Hepatocyte (in vitro differentiated cells): ENCODE measurements at regions not wholly inside any gene's neighbourhood (a gene's known extent, or its start where the extent isn't known, plus 50 kb on each side); places are given as distances from the start of the nearest gene placed in this dataset.

Source experiments
- DNase-seq: peaks from one replicate; pipeline ENCODE4 v3.0.0-alpha.2; 2016; ENCODE audit warnings: low spot score
- H2AFZ ChIP-seq: fragments of 200-600 bp; sonication (generic); 2 replicates; pipeline ENCODE4 v1.6.0; 2016; ENCODE audit warnings: antibody characterized with exemption, mild to moderate bottlenecking
- H3K27ac ChIP-seq: fragments of 200-600 bp; sonication (generic); 2 replicates; pipeline ENCODE4 v1.5.1; 2016; ENCODE audit warnings: mild to moderate bottlenecking
- H3K27me3 ChIP-seq: fragments of 200-600 bp; sonication (generic); 2 replicates; pipeline ENCODE4 v1.6.1; 2016
- H3K36me3 ChIP-seq: fragments of 200-600 bp; sonication (generic); replicated peaks from 2 replicates; pipeline ENCODE4 v1.5.1; 2016; ENCODE audit warnings: low read depth; ENCODE audit not compliant: insufficient read depth
- H3K4me1 ChIP-seq: fragments of 200-600 bp; sonication (generic); 2 replicates; pipeline ENCODE4 v1.5.1; 2016; ENCODE audit warnings: mild to moderate bottlenecking, moderate library complexity; ENCODE audit not compliant: insufficient read depth
- H3K4me2 ChIP-seq: fragments of 200-600 bp; sonication (generic); 2 replicates; pipeline ENCODE4 v1.6.0; 2016
- H3K4me3 ChIP-seq: fragments of 200-600 bp; sonication (generic); 2 replicates; pipeline ENCODE4 v1.5.1; 2016; ENCODE audit warnings: mild to moderate bottlenecking
- H3K79me2 ChIP-seq: fragments of 200-600 bp; sonication (generic); 2 replicates; pipeline ENCODE4 v1.6.0; 2017; ENCODE audit warnings: mild to moderate bottlenecking
- H3K9me2 ChIP-seq: fragments of 200-600 bp; sonication (generic); replicated peaks from 2 replicates; pipeline ENCODE4 v1.6.0; 2017; ENCODE audit warnings: mild to moderate bottlenecking; ENCODE audit not compliant: insufficient read depth
- H3K9me3 ChIP-seq: fragments of 200-600 bp; sonication (generic); 2 replicates; pipeline ENCODE4 v1.5.1; 2016; ENCODE audit warnings: low read depth, mild to moderate bottlenecking
- H4K20me1 ChIP-seq: fragments of 200-600 bp; sonication (generic); 2 replicates; pipeline ENCODE4 v1.6.0; 2016; ENCODE audit warnings: mild to moderate bottlenecking; ENCODE audit not compliant: insufficient read depth, poor library complexity, severe bottlenecking
- CTCF ChIP-seq: fragments of 200-600 bp; sonication (generic); IDR thresholded peaks from 2 replicates; pipeline ENCODE4 v1.5.1; 2016; ENCODE audit warnings: antibody characterized with exemption, mild to moderate bottlenecking; ENCODE audit not compliant: poor library complexity
- EZH2 ChIP-seq: fragments of 200-600 bp; sonication (generic); IDR thresholded peaks from 2 replicates; pipeline ENCODE4 v1.6.1; 2016; ENCODE audit warnings: antibody characterized with exemption, mild to moderate bottlenecking, borderline replicate concordance
- EZH2phosphoT487 ChIP-seq: fragments of 200-600 bp; sonication (generic); IDR thresholded peaks from one replicate; pipeline ENCODE4 v1.6.1; 2018; ENCODE audit warnings: antibody characterized with exemption, mild to moderate bottlenecking, low read depth, moderate library complexity; ENCODE audit not compliant: unreplicated experiment, severe bottlenecking
- WGBS: methylation state at CpG from one replicate; pipeline ENCODE4 v1.1.6; 2016; ENCODE audit warnings: low lambda C conversion rate; ENCODE audit errors: missing lambda C conversion rate; 5-methylcytosine and 5-hydroxymethylcytosine counted together

GRCh38 chr5:36494841-36495601 lies 111.4 kb upstream of the SLC1A3 start:
- Histone ChIP-seq H3K9me2 (no peaks in the 10 kb centered on the region), H3K4me2 (no peak overlapping the region), H3K27me3 (no peaks in the 10 kb centered on the region), H3K36me3 (no peaks in the 10 kb centered on the region), H3K79me2 (no peaks in the 10 kb centered on the region), H2AFZ (no peak overlapping the region), H3K4me1 (no peaks in the 10 kb centered on the region), H3K27ac (no peak overlapping the region), H4K20me1 (no peaks in the 10 kb centered on the region), H3K4me3 (no peak overlapping the region), H3K9me3 (no peaks in the 10 kb centered on the region)
- TF ChIP-seq EZH2, result no peak
- no peak for TF ChIP-seq EZH2phosphoT487
- TF ChIP-seq CTCF, result no peak
- peak; percentile 13 for DNase-seq
- 78% methylated on average over 6 of the region's 6 CpGs for WGBS

- Histone ChIP-seq H3K4me1 (no peaks in the 10 kb centered on the region), H3K4me2 (no peak overlapping the region), H3K9me3 (no peaks in the 10 kb centered on the region), H3K79me2 (no peaks in the 10 kb centered on the region), H3K27ac (no peak overlapping the region), H2AFZ (no peak overlapping the region), H4K20me1 (no peaks in the 10 kb centered on the region), H3K27me3 (no peaks in the 10 kb centered on the region), H3K9me2 (no peaks in the 10 kb centered on the region), H3K36me3 (no peaks in the 10 kb centered on the region), H3K4me3 (no peak overlapping the region)
- TF ChIP-seq EZH2phosphoT487 (no peak), EZH2 (no peak), CTCF (no peak)
- WGBS, result 63% methylated on average over 2 of the region's 2 CpGs
- no peak for DNase-seq
Measured at GRCh38 chr5:36495611-36496010, 110.8 kb upstream of the SLC1A3 start.

GRCh38 chr5:36496471-36496870 lies 109.9 kb upstream of the SLC1A3 start:
- H3K27me3 ChIP-seq, result no peaks in the 10 kb centered on the region
- H3K4me1 ChIP-seq, result no peaks in the 10 kb centered on the region
- no peak overlapping the region for H3K27ac ChIP-seq
- H3K4me2 ChIP-seq, result no peak overlapping the region
- TF ChIP-seq EZH2phosphoT487, result no peak
- no peak for TF ChIP-seq EZH2
- TF ChIP-seq CTCF, result no peak
- H3K9me2 ChIP-seq, result no peaks in the 10 kb centered on the region
- no peaks in the 10 kb centered on the region for H4K20me1 ChIP-seq
- H3K79me2 ChIP-seq, result no peaks in the 10 kb centered on the region
- no peak overlapping the region for H2AFZ ChIP-seq
- H3K36me3 ChIP-seq, result no peaks in the 10 kb centered on the region
- WGBS, result 69% methylated on average over 4 of the region's 4 CpGs
- no peaks in the 10 kb centered on the region for H3K9me3 ChIP-seq
- DNase-seq, result no peak
- no peak overlapping the region for H3K4me3 ChIP-seq
